Rectal smooth muscle tissue (tissue), 1 donor: ENCODE measurements at regions not wholly inside any gene's neighbourhood (a gene's known extent, or its start where the extent isn't known, plus 50 kb on each side); places are given as distances from the start of the nearest gene placed in this dataset.

Experiments
- H3K27ac ChIP-seq: one replicate; pipeline ENCODE4 v1.7.0; 2013; ENCODE audit warnings: low read depth, low read length, inconsistent platforms
- H3K27me3 ChIP-seq: one replicate; pipeline ENCODE4 v1.7.0; 2013; ENCODE audit warnings: low read length; ENCODE audit not compliant: control insufficient read depth, insufficient read depth
- H3K36me3 ChIP-seq: one replicate; pipeline ENCODE4 v1.7.0; 2013; ENCODE audit warnings: low read length; ENCODE audit not compliant: control insufficient read depth, insufficient read depth
- H3K4me1 ChIP-seq: one replicate; pipeline ENCODE4 v1.7.0; 2013; ENCODE audit warnings: low read length; ENCODE audit not compliant: control insufficient read depth, insufficient read depth
- H3K4me3 ChIP-seq: one replicate; pipeline ENCODE4 v1.7.0; 2013; ENCODE audit warnings: low read length
- H3K9ac ChIP-seq: one replicate; pipeline ENCODE4 v1.7.0; 2013; ENCODE audit warnings: low read length

- Histone ChIP-seq H3K9ac (no peak overlapping the region), H3K36me3 (no peaks in the 10 kb centered on the region), H3K4me3 (no peak overlapping the region), H3K27ac (no peak overlapping the region), H3K27me3 (no peaks in the 10 kb centered on the region), H3K4me1 (peaks cover 21% of the 10 kb centered on the region)
Observed at GRCh38 chr12:67460388-67460787, 188.2 kb upstream of the DYRK2 start.

- H3K27ac ChIP-seq = no peak overlapping the region
Observed at GRCh38 chr12:67468549-67469245, 179.8 kb upstream of the DYRK2 start.

GRCh38 chr12:67469666-67470065 is 178.9 kb upstream of the DYRK2 start:
- H3K27me3 ChIP-seq = no peaks in the 10 kb centered on the region
- peaks cover 16% of the 10 kb centered on the region for H3K4me1 ChIP-seq
- no peaks in the 10 kb centered on the region for H3K36me3 ChIP-seq
- no peak overlapping the region for H3K4me3 ChIP-seq
- no peak overlapping the region for H3K9ac ChIP-seq
- H3K27ac ChIP-seq = peak overlapping the region; percentile 84

More at GRCh38 chr12:67468549-67469245, 179.8 kb upstream of the DYRK2 start:
- H3K36me3 ChIP-seq = no peaks in the 10 kb centered on the region
- H3K9ac ChIP-seq = no peak overlapping the region
- no peak overlapping the region for H3K4me3 ChIP-seq
- no peaks in the 10 kb centered on the region for H3K27me3 ChIP-seq
- peaks cover 16% of the 10 kb centered on the region for H3K4me1 ChIP-seq

GRCh38 chr12:67471810-67472209 is 176.7 kb upstream of the DYRK2 start:
- no peak overlapping the region for H3K9ac ChIP-seq
- peaks cover 16% of the 10 kb centered on the region for H3K4me1 ChIP-seq
- H3K36me3 ChIP-seq = no peaks in the 10 kb centered on the region
- H3K4me3 ChIP-seq = no peak overlapping the region
- H3K27me3 ChIP-seq = no peaks in the 10 kb centered on the region
- H3K27ac ChIP-seq = no peak overlapping the region

GRCh38 chr12:67472539-67472938 is 176.0 kb upstream of the DYRK2 start:
- Histone ChIP-seq H3K27ac (no peak overlapping the region), H3K4me3 (no peak overlapping the region), H3K36me3 (no peaks in the 10 kb centered on the region), H3K9ac (no peak overlapping the region), H3K27me3 (no peaks in the 10 kb centered on the region), H3K4me1 (peaks cover 16% of the 10 kb centered on the region)

GRCh38 chr12:67474934-67475620 is 173.5 kb upstream of the DYRK2 start:
- Histone ChIP-seq H3K27ac (no peak overlapping the region), H3K4me3 (no peak overlapping the region), H3K27me3 (no peaks in the 10 kb centered on the region), H3K9ac (no peak overlapping the region), H3K36me3 (no peaks in the 10 kb centered on the region), H3K4me1 (peaks cover 7% of the 10 kb centered on the region)

GRCh38 chr12:67475725-67476124 is 172.8 kb upstream of the DYRK2 start:
- no peak overlapping the region for H3K27ac ChIP-seq
- H3K27me3 ChIP-seq = no peaks in the 10 kb centered on the region
- no peak overlapping the region for H3K9ac ChIP-seq
- H3K4me3 ChIP-seq = no peak overlapping the region
- no peaks in the 10 kb centered on the region for H3K36me3 ChIP-seq
- peaks cover 7% of the 10 kb centered on the region for H3K4me1 ChIP-seq

- Histone ChIP-seq H3K36me3 (no peaks in the 10 kb centered on the region), H3K27ac (no peak overlapping the region), H3K27me3 (no peaks in the 10 kb centered on the region), H3K4me3 (no peak overlapping the region), H3K9ac (no peak overlapping the region), H3K4me1 (no peaks in the 10 kb centered on the region)
Observed at GRCh38 chr12:67477681-67478265, 170.8 kb upstream of the DYRK2 start.

GRCh38 chr12:67482751-67483661 is 165.5 kb upstream of the DYRK2 start:
- Histone ChIP-seq H3K27me3 (no peaks in the 10 kb centered on the region), H3K27ac (no peak overlapping the region), H3K36me3 (no peaks in the 10 kb centered on the region), H3K4me3 (no peak overlapping the region), H3K9ac (no peak overlapping the region), H3K4me1 (peaks cover 4% of the 10 kb centered on the region)

- Histone ChIP-seq H3K27me3 (no peaks in the 10 kb centered on the region), H3K9ac (no peak overlapping the region), H3K27ac (no peak overlapping the region), H3K36me3 (no peaks in the 10 kb centered on the region), H3K4me3 (no peak overlapping the region), H3K4me1 (peaks cover 4% of the 10 kb centered on the region)
Observed at GRCh38 chr12:67483871-67484554, 164.5 kb upstream of the DYRK2 start.

GRCh38 chr12:67484791-67485480 is 163.6 kb upstream of the DYRK2 start:
- Histone ChIP-seq H3K36me3 (no peaks in the 10 kb centered on the region), H3K27ac (no peak overlapping the region)

More at GRCh38 chr12:67484791-67485480, 163.6 kb upstream of the DYRK2 start:
- H3K4me1 ChIP-seq = peaks cover 4% of the 10 kb centered on the region
- no peaks in the 10 kb centered on the region for H3K27me3 ChIP-seq
- H3K4me3 ChIP-seq = no peak overlapping the region
- H3K9ac ChIP-seq = no peak overlapping the region
